ENCODE measurements at regions not wholly inside any gene's neighbourhood (a gene's known extent, or its start where the extent isn't known, plus 50 kb on each side); places are given as distances from the start of the nearest gene placed in this dataset.

DNA sequence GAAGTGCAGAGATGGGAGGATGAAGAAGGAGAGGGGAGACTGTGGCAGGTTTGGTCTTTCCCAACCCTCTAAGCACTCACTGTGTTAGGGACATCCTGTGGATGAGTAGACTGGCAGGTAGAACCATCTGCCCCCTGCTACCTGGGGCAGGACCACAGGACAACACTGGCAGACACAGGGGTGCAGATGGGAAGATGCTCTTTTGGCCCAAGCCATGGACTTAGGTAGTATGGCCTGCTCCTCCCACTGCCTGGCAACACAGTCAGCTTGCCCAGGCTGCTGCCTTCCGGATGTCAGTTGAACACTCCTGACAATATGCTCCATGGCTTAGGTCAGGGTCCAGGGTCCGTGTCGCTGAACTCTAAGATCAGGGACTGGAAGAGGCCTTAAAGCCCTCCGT lies 140.7 kb upstream of the NAV2 start:
- H3K4me3 ChIP-seq (ENCODE audit: low read depth, low read length): no peak overlapping the region
- no peaks in the 10 kb centered on the region for H3K36me3 ChIP-seq (ENCODE audit: control insufficient read depth, insufficient read depth, low read length)
- FAIRE-seq (no peak), DNase-seq (ENCODE audit: low read depth) (no peak)
- H3K27me3 ChIP-seq (ENCODE audit: control insufficient read depth, insufficient read depth, low read length): peaks cover 6% of the 10 kb centered on the region
- TF ChIP-seq, protein P1, sequence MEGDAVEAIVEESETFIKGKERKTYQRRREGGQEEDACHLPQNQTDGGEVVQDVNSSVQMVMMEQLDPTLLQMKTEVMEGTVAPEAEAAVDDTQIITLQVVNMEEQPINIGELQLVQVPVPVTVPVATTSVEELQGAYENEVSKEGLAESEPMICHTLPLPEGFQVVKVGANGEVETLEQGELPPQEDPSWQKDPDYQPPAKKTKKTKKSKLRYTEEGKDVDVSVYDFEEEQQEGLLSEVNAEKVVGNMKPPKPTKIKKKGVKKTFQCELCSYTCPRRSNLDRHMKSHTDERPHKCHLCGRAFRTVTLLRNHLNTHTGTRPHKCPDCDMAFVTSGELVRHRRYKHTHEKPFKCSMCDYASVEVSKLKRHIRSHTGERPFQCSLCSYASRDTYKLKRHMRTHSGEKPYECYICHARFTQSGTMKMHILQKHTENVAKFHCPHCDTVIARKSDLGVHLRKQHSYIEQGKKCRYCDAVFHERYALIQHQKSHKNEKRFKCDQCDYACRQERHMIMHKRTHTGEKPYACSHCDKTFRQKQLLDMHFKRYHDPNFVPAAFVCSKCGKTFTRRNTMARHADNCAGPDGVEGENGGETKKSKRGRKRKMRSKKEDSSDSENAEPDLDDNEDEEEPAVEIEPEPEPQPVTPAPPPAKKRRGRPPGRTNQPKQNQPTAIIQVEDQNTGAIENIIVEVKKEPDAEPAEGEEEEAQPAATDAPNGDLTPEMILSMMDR (IDR thresholded peaks at IDR 0.05; ENCODE audit: insufficient read depth, low read length, severe bottlenecking): no peak

DNA sequence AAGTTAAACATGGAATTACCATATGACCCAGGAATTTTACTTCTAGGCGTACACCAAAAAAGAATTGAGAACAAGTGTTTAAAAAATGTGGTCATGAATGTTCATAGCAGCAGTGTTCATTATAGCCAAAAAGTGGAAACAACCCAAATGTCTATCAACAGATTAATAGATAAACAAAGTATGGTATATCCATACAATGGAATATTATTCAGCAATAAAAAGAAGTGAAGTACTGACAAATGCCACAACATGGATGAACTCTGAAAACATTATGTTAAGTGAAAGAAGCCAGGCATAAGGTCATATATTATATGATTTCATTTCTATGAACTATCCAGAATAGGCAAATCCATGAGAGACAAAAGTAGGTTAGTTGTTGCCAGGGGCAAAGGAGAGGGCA lies 141.7 kb upstream of the NAV2 start:
- Histone ChIP-seq H3K36me3 (ENCODE audit: control insufficient read depth, insufficient read depth, low read length) (no peaks in the 10 kb centered on the region), H3K4me3 (ENCODE audit: low read depth, low read length) (no peak overlapping the region), H3K27me3 (ENCODE audit: control insufficient read depth, insufficient read depth, low read length) (peaks cover 6% of the 10 kb centered on the region)
- FAIRE-seq (no peak), DNase-seq (ENCODE audit: low read depth) (no peak)
- TF ChIP-seq, protein P1 (IDR thresholded peaks at IDR 0.05; ENCODE audit: insufficient read depth, low read length, severe bottlenecking): no peak

DNA sequence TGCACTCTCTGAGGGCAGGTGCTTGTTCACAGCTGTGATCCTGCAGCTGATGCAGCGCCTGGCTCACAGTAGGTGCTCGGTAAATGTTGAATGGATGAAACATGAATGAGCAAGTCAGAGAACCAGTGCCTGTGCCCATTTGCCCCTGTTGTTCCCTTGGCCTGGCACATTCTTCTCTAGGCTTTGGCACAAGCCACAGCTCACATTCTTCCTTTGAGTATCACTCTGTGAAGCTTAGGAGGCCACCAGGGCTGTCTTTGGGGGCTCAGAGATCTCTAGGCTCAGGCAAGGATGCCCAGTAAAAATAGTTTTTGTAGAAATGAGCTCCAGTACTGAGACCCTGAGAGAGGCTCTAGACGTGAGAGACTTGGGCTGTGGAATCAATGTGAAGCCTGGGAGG lies 144.6 kb upstream of the NAV2 start:
- FAIRE-seq: no peak

DNA sequence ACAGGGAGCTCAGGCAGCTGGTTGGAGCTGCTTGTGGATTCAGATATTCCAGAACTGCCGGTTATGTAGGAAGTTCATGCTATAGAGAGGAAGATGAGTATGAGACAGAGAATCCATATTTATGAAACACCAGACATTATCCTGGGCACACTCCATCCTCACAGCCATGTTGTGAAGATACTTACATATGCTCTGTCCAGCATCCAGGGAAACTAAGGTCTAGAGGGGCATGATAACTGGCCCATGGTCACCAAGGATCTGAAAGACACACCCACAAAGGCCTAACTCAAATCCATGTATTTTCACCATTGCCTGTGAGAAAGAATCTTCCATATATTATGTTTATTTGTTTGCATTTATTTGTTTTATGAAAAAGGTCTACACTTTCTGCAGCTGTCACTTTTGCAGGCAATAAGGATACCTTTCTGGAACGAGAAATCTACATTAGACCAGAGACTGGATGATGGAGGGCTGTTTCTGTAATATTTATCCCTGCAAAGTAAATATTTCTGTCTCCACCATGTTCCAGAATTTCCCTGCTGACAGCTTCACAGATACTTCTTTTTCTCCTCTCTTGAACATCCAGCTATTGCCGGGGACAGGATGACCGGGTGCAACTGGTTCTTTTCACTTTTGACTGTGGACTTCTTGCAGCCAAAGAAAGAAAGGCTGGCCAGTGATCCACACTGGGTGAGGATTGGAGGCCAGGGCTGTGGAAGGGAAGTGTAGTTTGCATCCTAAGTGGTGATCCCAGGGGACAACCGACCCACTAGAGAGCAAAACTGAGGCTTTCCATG lies 145.9 kb upstream of the NAV2 start:
- no peak for FAIRE-seq
- DNase-seq (ENCODE audit: low read depth): no peak
- TF ChIP-seq, protein P1 (IDR thresholded peaks at IDR 0.05; ENCODE audit: insufficient read depth, low read length, severe bottlenecking): no peak
- Histone ChIP-seq H3K4me3 (ENCODE audit: low read depth, low read length) (no peak overlapping the region), H3K27me3 (ENCODE audit: control insufficient read depth, insufficient read depth, low read length) (peaks cover 4% of the 10 kb centered on the region), H3K36me3 (ENCODE audit: control insufficient read depth, insufficient read depth, low read length) (no peaks in the 10 kb centered on the region)

More for the DNA sequence above, 144.6 kb upstream of the NAV2 start:
- Histone ChIP-seq H3K36me3 (ENCODE audit: control insufficient read depth, insufficient read depth, low read length) (no peaks in the 10 kb centered on the region), H3K27me3 (ENCODE audit: control insufficient read depth, insufficient read depth, low read length) (peaks cover 4% of the 10 kb centered on the region), H3K4me3 (ENCODE audit: low read depth, low read length) (no peak overlapping the region)
- TF ChIP-seq, protein P1 (IDR thresholded peaks at IDR 0.05; ENCODE audit: insufficient read depth, low read length, severe bottlenecking): no peak
- no peak for DNase-seq (ENCODE audit: low read depth)

DNA sequence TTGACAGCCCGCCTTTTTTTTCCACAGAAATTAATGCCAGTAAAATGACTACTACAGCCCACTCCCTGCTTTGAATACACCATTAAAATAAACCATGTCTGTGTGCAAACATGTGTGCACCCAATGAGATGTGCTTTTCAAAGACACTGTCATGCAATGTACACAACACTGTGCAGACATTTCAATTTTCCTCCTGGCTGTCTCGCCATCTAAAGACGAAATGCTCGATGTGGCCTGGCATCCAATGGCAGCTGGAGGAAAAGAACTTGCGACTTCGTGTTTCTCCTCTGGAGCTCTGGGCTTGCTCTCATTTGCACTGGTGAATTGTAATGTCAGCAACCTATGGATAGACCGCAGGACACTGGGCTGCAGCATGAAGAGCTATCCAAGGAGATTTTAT lies 147.0 kb upstream of the NAV2 start:
- DNase-seq (ENCODE audit: low read depth) (no peak), FAIRE-seq (no peak)
- H3K27me3 ChIP-seq (ENCODE audit: control insufficient read depth, insufficient read depth, low read length): peaks cover 4% of the 10 kb centered on the region
- no peaks in the 10 kb centered on the region for H3K36me3 ChIP-seq (ENCODE audit: control insufficient read depth, insufficient read depth, low read length)
- TF ChIP-seq, protein P1 (IDR thresholded peaks at IDR 0.05; ENCODE audit: insufficient read depth, low read length, severe bottlenecking): no peak
- H3K4me3 ChIP-seq (ENCODE audit: low read depth, low read length): no peak overlapping the region

DNA sequence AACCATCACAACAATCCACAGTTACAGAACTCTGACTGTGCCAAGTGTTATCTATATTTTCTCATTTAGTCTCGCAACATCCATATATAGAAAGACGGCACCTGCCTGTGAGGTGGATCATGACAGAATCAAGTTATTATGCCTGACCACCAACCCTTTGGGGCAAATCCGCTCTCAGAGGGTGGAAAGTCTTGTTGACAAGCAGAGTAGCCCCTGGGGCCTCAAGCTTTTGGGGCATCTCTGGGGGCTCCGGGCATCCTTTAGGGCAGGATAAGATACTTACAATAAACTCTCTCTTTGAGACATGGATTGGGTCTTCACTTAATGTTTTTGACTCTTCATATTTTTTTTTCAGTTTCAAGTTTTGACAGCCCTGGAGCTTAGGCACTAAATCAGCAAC lies 150.5 kb upstream of the NAV2 start:
- Histone ChIP-seq H3K27me3 (ENCODE audit: control insufficient read depth, insufficient read depth, low read length) (peaks cover 2% of the 10 kb centered on the region), H3K36me3 (ENCODE audit: control insufficient read depth, insufficient read depth, low read length) (no peaks in the 10 kb centered on the region), H3K4me3 (ENCODE audit: low read depth, low read length) (no peak overlapping the region)
- FAIRE-seq (no peak), DNase-seq (ENCODE audit: low read depth) (no peak)
- TF ChIP-seq, protein P1 (IDR thresholded peaks at IDR 0.05; ENCODE audit: insufficient read depth, low read length, severe bottlenecking): no peak
